GM11168 (cell line): ENCODE measurements at regions not wholly inside any gene's neighbourhood (a gene's known extent, or its start where the extent isn't known, plus 50 kb on each side); places are given as distances from the start of the nearest gene placed in this dataset.

Source experiments
- in situ Hi-C: fragments of 300-500 bp; cut with MboI; formaldehyde crosslinking; loops from one replicate; pipeline ENCODE4 v1.12.0; 2022; ENCODE audit warnings: low sequenced_read_pairs; ENCODE audit not compliant: unreplicated experiment

GRCh38 chr2:164110515-164110914 is 374.7 kb upstream of the FIGN start:
- in situ Hi-C loops: no loop called here

DNA sequence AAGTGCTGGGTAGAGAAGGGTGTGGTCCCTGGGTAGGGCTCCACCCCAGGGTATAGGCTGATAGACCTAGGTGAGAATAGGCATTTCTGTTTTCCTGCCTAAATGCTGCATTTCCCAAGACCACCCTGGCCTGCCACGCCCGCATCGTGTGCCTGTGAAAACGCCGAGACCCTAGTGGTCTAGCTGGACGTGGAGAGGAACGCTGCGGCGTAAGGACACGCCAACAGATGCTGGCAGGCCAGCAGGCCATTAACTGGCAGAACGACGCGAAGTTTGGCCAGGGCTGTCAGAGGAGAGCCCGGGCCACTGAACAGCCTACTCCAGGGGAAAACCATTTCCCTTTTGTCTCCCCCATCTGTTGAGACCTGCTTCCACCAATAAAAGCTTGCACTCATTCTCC is 373.2 kb upstream of the FIGN start:
- in situ Hi-C loops: no loop called here

DNA sequence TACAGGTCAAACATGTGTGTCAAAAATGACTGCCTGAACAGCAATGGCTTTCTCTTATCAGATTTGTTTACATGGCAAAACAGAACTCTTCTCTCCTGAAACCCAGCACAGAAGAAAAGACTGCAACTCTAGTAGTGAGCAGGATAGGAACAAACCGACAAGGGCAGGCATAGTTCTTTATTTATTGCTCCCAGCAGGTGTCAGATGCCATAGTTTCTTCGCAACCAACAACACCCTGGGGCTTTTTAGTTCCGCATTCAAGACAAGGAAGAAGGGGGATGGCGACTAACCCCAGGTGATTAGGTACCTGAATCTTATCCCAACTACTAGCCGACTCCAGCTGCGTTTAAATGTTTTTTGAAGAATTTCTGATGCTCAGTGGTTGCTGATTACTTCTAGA is 367.5 kb upstream of the FIGN start:
- in situ Hi-C loops: no loop called here

GRCh38 chr2:164102366-164102765 is 366.6 kb upstream of the FIGN start:
- in situ Hi-C loops: no loop called here

GRCh38 chr2:164091673-164092072 is 355.9 kb upstream of the FIGN start:
- in situ Hi-C loops: no loop called here

GRCh38 chr2:164090533-164090932 is 354.7 kb upstream of the FIGN start:
- in situ Hi-C loops: no loop called here

DNA sequence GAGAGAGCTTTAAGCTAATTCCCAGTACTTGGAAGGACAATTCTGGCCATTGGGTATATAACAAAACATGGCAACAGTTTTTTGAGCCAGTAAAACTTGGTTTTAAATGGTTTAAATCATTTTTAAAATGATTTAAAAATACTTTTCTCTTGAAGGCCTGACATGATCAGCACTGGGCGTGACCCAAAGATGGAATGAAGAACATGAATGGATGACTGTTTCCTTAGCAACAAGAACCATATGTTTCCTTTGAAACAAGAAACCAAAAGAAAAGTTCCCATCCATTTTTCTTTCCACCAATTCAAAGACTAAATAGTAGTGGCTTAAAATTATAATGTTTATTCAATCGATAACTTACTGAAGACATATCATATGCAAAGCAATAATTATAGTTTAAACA is 348.3 kb upstream of the FIGN start:
- in situ Hi-C loops: no loop called here

GRCh38 chr2:164080486-164080885 is 344.7 kb upstream of the FIGN start:
- in situ Hi-C loops: no loop called here

GRCh38 chr2:164079258-164079657 is 343.4 kb upstream of the FIGN start:
- in situ Hi-C loops: no loop called here

DNA sequence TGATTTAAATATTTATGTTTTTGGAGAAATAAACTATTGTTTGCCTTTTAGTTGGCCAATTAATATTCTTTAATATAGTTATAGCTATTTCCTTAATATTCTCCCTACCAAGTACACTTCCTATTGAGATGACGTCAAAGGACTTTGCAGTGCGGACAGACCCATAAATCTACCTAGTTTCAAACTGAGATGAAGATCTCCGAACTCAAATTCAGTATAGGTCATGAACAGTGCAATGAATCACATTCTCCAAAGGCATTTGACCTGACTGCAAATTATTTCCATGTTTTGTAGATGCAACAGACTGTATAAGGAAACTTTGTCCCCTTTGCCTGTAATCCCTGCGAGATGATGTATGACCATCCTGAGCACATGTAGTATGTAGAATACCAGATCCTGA is 342.6 kb upstream of the FIGN start:
- in situ Hi-C loops: no loop called here

DNA sequence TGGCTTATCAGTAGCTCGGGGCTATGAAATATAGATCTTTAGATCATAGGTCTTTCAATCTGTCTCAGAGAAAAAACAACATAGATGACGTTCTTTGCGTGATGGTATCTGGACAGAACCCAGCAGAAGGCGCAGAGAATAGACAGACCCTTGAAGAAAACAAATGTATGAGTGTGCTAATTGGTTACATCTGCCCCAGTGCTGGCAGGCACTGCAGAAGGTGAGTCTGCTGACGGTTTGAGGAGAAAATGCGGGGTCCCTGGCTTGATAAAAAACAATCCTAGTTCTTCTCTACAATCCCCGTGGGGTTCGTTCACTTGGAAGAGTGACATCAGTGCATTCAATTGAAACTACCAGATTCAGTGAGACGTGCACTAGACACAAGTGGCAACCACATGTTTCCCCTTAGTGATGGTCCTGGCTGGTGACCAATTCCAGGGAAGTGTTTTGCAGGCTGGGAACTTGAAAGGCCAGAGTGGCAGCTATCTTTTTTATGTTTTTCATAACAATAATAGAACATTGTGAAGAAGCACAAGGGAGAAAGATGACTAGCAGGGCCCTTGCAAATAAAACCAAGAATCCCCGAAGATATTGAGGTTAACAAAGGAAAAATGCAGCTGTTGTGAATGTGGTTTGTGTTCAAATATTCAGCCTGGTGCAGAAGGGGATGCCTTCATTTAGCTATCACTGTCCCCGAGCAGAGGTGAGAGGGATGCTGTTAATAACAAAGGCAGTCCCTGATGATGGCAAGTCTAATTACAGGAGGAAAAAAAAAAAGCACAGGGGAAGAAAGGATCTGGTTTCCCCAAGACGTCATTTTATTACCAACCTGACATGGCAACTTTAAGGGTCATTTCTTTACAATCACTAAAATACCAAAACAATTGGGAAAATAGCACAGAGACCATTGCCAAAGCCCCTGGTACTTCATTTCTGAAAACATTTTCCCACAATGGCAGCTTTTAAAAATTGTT is 337.6 kb upstream of the FIGN start:
- in situ Hi-C loops: loop anchor here (25.0 kb wide), 1 partner anchor 886 kb away; no protein-coding TSS in a partner anchor

DNA sequence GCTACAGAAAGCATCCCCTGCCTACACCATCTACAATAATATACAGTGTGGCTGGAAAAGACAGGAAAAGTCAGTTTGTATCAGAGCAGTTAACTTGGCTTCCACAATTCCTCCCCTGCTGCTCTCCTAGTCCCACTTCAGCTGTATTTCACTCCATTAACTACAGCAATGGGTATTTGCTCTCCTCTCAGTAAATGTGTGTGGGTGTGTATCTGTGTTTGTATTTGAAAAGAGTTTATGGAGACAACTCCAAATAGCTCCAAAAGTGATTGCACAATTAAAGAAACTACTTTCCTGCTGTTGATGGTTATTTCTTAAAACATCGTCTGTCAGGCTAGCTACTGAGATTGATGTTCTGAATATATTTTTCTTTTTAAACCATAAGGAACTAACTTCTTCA is 333.7 kb upstream of the FIGN start:
- in situ Hi-C loops: loop anchor here (25.0 kb wide), 1 partner anchor 882 kb away; no protein-coding TSS in a partner anchor

DNA sequence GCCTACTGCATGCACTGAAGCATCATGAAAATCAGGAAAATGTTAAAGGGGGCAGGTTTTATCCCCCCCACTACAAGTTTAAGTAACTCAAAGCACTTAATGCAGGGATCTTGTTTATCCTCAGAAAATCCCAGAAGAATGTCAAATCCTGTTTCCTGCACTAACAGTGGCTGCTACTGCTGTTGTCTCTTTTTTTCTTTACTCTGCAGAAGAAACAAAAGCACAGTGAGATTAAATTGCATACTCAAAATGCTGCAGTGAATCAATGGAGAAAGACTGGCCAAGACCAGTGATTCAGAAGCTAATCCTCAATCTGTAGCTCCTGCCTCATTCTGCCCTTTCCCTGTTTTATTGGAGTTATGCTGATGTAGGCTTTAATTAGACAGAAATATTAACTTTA is 332.3 kb upstream of the FIGN start:
- in situ Hi-C loops: loop anchor here (25.0 kb wide), 1 partner anchor 881 kb away; no protein-coding TSS in a partner anchor

DNA sequence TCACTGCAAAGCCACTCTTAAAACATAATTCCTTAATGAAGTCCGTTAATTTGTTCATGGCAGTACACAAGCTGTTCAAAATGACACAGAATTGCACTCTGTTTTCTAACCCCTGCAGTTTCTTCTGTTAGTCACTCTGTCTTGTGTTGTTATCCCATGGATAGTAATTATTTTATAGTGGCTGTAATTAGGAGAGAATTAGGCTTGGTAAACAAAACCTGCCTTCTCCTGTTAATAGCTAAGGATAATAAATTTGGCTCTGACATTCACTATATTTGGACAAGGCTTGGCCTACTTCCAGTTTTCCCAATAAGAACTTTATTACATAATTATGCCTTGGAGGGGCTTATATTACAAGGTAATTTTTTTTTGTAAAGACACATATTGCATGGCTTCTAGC is 330.3 kb upstream of the FIGN start:
- in situ Hi-C loops: loop anchor here (25.0 kb wide), 1 partner anchor 879 kb away; no protein-coding TSS in a partner anchor

DNA sequence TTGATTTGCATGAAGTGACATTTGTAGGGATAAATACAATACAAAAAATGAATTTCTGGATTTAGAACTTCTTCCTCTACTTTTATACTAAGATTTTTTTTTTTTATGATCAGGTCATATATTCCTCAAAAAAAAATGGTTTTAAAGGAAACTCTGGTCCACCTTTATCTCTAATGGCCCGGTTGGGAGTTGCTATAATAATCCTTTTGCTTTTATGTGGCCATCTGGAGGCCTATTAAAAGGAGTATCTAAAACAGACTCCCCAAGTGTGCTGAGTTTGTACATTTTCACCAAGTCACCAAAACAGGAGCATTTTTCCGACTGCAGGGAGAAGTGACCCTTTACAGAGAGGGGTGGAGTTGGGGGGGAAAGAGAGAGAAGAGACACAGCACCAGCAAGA is 329.2 kb upstream of the FIGN start:
- in situ Hi-C loops: loop anchor here (25.0 kb wide), 1 partner anchor 878 kb away; no protein-coding TSS in a partner anchor

GRCh38 chr2:164061129-164061746 is 325.4 kb upstream of the FIGN start:
- in situ Hi-C loops: loop anchor here (25.0 kb wide), 1 partner anchor 874 kb away; no protein-coding TSS in a partner anchor

DNA sequence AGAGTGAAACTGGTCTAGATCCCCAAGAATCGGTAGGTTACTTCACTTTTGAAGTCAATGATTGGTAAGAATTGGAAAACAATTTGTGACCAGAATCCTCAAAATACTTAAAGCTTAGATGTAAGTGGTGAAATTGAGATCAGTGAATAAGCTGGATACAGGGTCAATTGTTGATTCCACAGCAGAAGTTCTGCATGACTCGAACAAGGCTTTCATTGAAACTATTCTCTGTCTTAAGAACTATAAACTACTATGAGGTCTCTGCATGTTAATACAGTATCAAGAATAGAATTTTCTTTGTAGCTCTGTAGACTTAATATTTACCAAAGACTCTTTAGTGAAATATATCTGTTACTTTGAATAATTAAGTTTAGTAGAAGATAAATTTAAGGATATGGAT is 324.2 kb upstream of the FIGN start:
- in situ Hi-C loops: loop anchor here (25.0 kb wide), 1 partner anchor 873 kb away; no protein-coding TSS in a partner anchor

DNA sequence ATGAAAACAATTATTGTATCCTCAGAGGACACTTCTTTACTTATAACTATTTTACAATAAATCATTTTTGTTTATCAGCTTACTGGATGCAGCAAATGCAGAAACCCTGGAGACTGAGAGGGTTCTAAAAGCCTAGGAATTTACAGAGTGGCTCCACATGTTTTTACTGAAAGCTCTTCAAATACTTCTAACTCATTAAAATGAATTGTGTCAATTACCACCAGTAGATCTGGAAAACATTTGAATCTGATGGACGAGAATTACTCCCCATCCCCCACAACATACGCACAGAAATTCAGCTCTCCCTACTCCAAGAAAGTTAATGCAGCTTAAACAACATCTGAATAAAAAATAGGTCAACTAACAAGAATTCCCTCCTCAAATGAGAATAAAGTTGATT is 319.8 kb upstream of the FIGN start:
- in situ Hi-C loops: loop anchor here (25.0 kb wide), 1 partner anchor 868 kb away; no protein-coding TSS in a partner anchor

DNA sequence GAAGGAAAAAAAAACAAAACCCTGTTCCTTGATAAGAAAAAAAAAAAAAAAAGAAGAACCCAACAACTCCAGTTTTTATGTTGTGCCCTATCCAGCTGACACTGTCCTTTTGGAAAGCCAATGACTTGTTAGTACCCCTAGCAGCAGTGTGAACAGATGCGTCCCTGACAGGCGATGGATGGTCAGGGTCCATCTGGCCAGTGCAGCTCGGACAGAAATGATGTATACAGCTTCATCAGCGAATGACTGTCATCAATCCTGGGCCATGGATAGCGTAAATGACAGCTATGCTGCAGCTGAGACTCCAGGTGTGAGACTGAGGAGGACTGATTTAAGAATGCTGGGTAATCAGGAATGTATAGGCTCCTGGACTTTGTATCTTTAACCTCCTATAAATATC is 318.8 kb upstream of the FIGN start:
- in situ Hi-C loops: loop anchor here (25.0 kb wide), 1 partner anchor 867 kb away; no protein-coding TSS in a partner anchor

DNA sequence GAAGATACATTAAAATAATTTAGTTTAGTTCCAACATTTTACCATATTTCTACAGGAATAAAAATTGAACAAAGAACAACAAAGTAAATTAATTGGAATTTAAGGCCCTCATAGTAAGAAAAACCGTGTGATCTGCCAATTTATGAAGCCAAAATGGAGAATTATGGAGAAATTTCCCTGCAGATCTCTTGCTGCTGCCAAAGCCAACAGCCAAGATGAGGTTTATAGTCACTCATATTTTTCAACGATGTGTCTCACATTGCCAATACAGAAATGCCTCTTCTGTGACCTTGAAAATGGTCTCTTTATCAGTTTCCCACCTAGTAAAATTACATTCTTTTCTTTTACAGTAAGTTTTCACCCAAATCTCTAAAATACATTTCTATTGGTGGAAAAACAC is 317.2 kb upstream of the FIGN start:
- in situ Hi-C loops: loop anchor here (25.0 kb wide), 1 partner anchor 866 kb away; no protein-coding TSS in a partner anchor

- in situ Hi-C loops: loop anchor here (25.0 kb wide), 1 partner anchor 865 kb away; no protein-coding TSS in a partner anchor
Measured at GRCh38 chr2:164052006-164052405, 316.2 kb upstream of the FIGN start.
